Pons (tissue), 1 donor: ENCODE measurements at regions not wholly inside any gene's neighbourhood (a gene's known extent, or its start where the extent isn't known, plus 50 kb on each side); places are given as distances from the start of the nearest gene placed in this dataset.

Source experiments
- DNase-seq: peaks from one replicate; pipeline ENCODE4 v3.0.0-alpha.2; 2016; ENCODE audit warnings: low spot score

DNA sequence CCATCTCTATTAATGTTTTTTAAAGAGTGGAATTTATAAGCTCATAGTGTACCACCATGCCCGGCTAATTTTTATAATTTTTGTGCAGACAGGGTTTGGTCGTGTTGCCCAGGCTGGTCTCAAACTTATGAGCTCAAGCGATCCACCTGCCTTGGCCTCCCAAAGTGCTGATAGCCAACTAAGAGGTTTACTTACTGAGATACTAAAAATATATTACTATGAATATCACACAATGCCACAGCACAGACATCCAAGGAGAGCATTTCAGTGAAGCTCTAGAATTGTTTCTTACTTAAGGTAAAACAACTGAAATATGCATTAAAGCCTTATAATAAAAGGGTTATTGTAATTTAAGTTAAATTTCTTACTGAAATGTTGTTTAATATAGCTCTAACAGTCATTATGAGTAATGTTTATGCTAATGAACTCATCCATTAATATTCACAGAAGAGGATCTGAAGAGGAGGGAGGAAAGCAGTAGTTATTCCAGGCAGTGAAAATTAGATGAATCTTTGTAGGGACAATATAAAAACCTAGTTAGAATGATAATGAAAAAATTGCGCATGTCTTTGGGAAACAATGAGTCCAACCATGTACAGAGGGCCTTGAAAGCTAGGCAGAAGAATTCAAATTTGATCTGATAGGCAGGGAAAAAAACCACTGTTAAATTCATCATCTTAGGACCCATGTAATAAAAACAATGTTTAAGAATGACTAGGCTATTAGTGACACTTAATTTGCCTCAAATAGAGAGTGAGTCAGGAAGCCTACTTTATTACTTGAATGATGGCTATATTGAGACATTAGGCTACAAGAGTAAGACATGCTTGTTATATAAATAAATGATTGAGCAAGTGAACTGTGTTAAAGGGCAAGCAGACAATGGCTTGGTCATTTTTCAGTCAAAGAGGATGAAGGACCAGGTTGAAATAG lies 99.2 kb downstream of the SLC41A2 start:
- no peak for DNase-seq

DNA sequence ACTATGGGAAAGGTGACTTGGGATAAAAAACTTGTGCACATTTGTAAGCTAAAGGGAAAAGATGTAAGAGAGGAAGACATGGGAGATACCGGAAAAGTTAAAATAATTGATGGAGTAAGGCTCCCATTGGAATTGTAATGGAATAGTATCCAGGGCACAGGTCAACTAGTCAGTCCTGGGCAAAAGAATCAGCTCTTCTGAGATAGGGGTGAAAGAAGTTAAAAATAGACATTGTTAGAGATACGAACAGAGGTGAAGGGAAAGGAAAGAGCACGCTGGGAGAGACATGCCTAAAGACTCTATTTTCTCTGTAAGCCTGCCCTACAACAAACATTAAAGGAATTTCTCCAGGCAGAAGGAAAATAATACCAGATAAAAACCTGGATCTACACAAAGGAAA lies 101.6 kb downstream of the SLC41A2 start:
- DNase-seq = no peak

DNA sequence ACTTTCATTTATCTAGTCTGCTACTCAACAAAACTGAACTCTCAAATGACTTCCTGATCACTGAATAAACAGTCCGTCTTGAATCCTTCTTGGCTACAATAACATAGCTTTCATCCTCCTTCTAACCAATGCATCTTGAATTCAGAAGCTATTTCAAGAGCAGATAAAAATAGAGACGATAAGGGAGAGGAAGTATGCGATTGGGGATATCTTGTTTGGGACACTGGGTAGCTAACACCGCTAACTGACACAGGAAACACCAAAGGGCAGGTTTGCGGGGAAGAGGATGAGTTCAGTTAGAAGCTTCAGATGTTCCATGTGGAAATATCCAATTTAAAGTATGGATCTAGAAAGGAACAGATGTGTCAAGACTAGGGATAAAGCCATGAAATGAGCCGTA lies 102.5 kb downstream of the SLC41A2 start:
- DNase-seq = no peak

- DNase-seq = no peak
Measured at GRCh38 chr12:104852896-104853295, 105.2 kb downstream of the SLC41A2 start.

GRCh38 chr12:104852102-104852501 lies 106.0 kb downstream of the SLC41A2 start:
- no peak for DNase-seq

- DNase-seq = no peak
Measured at GRCh38 chr12:104850781-104851180, 107.3 kb downstream of the SLC41A2 start.

DNA sequence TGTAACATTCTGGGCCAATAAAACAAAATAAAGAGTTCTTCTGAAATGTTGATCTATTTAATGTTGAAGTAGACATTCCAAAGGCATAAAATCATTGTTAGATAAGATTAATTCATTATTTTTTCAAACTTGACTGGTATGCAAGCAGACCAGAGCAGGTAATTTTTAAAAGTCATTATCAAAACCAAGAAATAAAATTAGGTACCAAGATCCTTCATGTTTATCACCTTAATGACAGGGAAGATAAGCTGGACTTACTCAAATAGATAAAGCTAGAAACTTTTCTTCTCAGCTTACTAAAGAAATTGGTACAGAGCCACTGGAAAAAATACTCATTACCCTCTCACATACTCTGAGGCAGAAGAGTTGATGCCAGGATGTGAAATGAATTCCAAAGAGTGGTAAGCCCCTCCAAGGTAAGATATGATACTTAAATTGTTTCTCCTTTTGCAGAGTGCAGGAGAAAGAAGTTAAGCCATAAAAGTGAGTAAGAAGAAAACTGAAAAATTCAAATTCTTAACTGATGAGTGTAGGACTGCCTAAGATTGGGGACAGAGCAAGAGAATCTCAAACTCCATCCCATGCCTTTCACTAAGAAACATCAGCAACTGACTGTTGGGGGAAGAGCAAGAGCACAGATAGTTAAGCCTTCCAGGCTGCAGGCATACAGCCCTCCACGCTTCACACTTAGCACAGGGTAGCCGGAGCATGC lies 111.9 kb downstream of the SLC41A2 start:
- no peak for DNase-seq

DNA sequence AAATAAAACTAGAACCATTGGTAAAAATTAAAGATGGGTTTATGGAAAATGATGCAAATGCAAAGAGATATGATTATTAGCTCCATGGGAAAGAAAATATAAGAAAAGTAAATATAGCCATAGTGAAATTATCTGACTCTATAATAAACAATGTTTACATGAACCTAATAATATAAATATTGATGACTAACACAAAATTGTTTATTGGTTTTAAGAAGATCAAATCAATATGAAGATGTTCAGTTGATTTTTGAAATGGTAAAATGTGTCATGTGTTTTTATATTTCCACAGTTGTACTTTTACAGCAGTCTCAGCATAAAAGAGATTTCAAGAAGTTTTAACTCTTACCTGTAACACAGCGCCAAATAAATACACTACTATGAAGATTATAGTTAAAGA lies 114.0 kb downstream of the SLC41A2 start:
- no peak for DNase-seq

GRCh38 chr12:104840262-104840661 lies 117.8 kb downstream of the SLC41A2 start:
- DNase-seq = no peak

DNA sequence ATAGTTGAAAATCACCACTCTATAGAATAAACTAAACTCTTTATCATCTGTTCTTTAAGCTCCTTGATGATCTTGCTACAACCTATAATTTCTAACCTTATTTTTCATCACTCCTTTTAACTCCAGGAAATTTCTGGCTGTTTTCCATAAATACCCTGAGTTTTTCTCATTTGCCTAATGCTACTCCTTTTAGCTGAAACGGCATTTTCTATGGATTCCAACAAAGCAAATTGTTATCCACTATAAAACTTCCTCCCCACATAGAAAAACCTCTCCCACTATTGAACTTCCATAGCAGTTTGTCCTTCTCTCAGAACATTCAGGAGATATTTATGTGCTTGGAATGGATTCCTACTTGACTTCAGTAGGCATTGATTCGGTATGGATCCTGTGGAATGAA lies 122.8 kb downstream of the SLC41A2 start:
- DNase-seq = no peak

GRCh38 chr12:104834607-104835006 lies 123.5 kb downstream of the SLC41A2 start:
- DNase-seq = no peak

DNA sequence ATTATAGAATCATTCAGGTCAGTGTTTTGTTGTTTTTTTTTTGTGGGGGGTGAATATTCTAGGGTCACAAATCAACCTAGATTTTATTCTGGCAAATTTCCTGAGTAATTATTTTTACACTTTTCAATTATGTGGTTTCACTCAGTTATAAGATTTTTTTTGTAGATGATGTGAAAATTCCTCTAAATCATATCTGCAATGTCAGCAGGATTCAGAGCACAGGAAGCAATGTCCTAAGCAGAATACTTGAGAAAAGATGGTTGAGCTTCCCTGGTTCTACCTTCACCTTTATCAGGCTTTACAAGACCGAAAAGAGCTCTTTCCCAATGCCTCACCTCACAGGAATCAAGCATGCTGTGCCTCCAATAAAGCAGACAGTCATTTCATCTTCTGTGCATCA lies 124.3 kb downstream of the SLC41A2 start:
- no peak for DNase-seq

DNA sequence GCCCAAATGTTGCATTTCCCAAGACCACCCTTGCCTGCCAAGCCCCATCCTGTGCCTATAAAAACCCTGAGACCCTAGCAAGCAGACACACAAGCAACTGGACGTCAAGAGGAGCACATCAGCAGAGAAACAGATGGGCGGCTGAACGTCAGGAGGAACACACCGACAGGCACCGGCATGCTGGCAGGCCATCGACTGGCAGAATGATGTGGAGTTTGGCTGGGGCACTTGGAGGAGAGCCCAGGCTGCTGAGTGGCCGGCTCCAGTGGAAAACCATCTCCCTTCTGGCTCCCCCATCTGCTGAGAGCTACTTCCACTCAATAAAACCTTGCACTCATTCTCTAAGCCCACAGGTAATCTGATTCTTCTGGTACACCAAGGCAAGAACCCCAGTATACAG lies 130.1 kb downstream of the SLC41A2 start:
- DNase-seq = no peak

- DNase-seq = no peak
Measured at GRCh38 chr12:104827587-104827986, 130.5 kb downstream of the SLC41A2 start.

DNA sequence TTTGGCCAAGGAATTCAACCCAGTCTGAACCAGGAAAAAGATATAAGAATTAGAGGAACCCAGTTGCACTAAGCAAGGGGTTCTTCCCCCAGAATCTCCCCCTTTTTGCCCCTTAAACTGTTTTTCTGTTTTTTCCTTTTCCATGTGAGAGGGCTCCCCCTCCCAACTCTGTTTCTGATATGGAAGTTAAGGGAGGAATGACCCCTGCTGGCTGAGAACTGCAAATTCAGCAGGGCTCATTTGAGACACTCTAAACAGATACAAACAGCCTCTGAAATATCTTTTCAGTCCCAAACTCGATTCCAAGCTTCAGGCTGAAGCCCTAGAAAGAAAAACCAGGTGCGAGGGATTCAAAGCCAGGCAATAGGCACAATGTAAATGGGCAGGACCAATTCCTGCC lies 132.7 kb downstream of the SLC41A2 start:
- DNase-seq = no peak

DNA sequence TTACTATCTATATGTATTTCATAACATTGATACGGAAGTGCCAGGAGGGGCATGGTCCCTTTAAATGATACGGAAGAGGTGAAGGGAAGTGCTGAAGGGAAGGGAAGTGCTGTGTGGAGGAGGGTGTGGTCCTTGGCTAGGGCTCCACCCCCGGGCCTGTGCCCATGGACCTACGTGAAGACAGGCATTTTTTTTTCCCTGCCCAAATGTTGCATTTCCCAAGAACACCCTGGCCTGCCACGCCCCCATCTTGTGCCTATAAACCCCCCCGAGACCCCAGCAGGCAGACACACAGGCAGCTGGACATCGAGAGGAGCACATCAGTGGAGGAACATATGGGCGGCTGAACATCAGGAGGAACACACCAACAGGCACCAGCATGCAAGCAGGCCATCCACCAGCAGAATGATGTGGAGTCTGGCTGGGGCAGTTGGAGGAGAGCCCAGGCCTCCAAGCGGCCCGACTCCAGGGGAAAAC lies 134.1 kb downstream of the SLC41A2 start:
- no peak for DNase-seq

DNA sequence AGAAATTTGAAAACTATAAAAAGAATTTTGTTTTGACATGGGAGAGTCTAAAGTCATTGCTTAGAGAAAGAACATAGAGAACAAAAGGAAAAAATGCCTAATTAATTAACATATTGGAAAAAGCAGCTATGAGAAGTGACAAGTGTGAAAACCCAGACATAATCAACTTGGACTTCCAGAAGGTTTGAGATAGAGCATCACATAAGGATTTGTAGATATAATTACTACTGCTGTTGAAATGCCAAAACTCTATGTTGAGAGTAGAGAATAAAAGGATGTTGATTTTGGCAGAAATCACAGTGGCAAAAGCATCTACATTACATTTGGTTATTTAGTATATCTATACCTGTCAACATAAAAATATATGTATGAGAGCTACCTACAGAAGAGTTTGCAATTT lies 135.1 kb downstream of the SLC41A2 start:
- no peak for DNase-seq

DNA sequence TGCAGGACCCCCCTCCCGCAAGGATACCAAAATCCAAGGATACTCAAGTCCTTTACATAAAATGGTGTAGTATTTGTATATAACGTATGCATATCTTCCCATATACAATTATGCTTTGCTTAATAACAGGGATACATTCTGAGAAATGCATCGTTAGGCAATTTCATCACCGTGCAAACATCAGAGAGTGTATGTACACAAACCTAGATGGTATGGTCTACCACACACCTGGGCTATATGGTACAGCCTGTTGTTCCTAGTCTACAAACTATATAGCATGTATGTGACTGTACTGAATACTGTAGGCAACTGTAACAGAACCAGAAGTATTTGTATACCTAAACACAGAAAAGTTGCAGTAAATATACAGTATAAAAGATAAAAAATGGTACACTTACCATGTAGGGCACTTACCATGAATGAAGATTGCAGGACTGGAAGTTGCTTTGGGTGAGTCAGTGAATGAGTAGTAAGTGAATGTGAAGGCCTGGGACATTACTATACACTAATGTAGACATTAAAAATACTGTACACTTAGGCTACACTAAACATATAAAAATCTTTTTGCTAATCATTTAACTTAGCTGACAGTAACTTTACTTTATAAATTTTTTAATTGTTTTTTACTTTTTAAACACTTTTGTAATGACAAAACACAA lies 141.1 kb downstream of the SLC41A2 start:
- no peak for DNase-seq

- DNase-seq = no peak
Measured at GRCh38 chr12:104815935-104816334, 142.2 kb downstream of the SLC41A2 start.

DNA sequence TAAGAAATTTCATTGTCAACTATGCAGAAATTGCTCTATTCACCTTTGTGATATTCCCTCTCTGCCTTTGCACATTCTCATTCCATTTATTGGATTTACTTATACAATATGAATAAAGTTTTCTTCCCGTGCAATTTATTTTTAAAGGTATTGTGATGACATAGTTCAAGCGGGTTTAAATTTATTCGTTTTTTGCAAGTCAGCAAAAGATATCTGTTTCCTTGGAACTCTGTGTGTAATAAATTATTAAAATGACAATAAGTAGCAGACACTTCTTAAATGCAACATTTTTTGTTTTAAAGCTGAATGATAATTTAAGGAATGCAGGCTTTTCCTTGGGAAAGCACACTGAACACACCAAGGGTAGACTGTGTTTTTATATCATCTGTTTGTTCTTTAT lies 143.1 kb downstream of the SLC41A2 start:
- DNase-seq = no peak
